ENCODE measurements at regions not wholly inside any gene's neighbourhood (a gene's known extent, or its start where the extent isn't known, plus 50 kb on each side); places are given as distances from the start of the nearest gene placed in this dataset.

DNA sequence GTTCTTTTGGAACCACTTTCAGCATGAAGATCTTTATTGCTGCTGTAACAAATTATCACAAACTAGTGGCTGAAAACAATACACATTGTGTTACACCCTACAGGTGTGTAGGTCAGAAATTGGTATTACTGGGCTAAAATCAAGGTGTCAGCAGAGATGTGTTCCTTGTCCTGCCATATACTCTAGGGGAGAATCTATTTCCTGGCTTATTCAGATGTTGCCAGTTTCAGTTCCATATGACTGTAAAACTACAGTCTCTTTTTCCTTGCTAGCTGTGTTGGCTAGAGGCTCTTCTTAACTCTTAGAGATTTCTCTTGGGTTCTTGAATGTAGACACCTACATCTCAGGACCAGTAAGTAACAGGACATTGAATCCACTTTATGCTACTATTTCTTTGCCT, 215.6 kb upstream of the PPFIA2 start:
- Histone ChIP-seq H3K9me3 (ENCODE audit: low read depth, low read length) (no peaks in the 10 kb centered on the region), H3K4me3 (ENCODE audit: low read length) (no peak overlapping the region), H3K4me1 (ENCODE audit: insufficient read depth, low read length) (no peaks in the 10 kb centered on the region), H3K27me3 (ENCODE audit: insufficient read depth, low read length) (no peaks in the 10 kb centered on the region)

GRCh38 chr12:81968421-81968820, 209.3 kb upstream of the PPFIA2 start:
- H3K9me3 ChIP-seq (ENCODE audit: low read depth, low read length): no peaks in the 10 kb centered on the region
- H3K4me3 ChIP-seq (ENCODE audit: low read length): no peak overlapping the region
- H3K4me1 ChIP-seq (ENCODE audit: insufficient read depth, low read length): no peaks in the 10 kb centered on the region
- H3K27me3 ChIP-seq (ENCODE audit: insufficient read depth, low read length): no peaks in the 10 kb centered on the region

DNA sequence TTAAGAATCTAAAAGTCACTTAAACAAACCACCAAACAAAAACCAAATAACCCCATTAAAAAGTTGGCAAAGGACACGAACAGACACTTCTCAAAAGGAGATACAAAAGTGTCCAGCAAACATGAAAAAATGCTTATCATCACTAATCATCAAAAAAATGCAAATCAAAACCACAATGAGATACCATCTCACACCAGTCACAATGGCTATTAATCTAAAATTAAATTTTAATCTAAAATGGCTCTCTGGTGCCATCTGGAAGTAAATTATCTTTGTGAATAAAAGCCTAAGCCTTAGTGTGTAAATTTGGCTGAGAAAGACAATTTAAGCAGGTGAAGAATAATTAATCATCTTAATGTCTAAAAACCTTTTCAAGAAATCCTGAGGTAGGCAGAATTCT, 204.5 kb upstream of the PPFIA2 start:
- Histone ChIP-seq H3K9me3 (ENCODE audit: low read depth, low read length) (no peaks in the 10 kb centered on the region), H3K27me3 (ENCODE audit: insufficient read depth, low read length) (no peaks in the 10 kb centered on the region), H3K4me1 (ENCODE audit: insufficient read depth, low read length) (no peaks in the 10 kb centered on the region), H3K4me3 (ENCODE audit: low read length) (no peak overlapping the region)

GRCh38 chr12:81963026-81963425, 203.9 kb upstream of the PPFIA2 start:
- Histone ChIP-seq H3K9me3 (ENCODE audit: low read depth, low read length) (no peaks in the 10 kb centered on the region), H3K4me1 (ENCODE audit: insufficient read depth, low read length) (no peaks in the 10 kb centered on the region), H3K4me3 (ENCODE audit: low read length) (no peak overlapping the region), H3K27me3 (ENCODE audit: insufficient read depth, low read length) (no peaks in the 10 kb centered on the region)

DNA sequence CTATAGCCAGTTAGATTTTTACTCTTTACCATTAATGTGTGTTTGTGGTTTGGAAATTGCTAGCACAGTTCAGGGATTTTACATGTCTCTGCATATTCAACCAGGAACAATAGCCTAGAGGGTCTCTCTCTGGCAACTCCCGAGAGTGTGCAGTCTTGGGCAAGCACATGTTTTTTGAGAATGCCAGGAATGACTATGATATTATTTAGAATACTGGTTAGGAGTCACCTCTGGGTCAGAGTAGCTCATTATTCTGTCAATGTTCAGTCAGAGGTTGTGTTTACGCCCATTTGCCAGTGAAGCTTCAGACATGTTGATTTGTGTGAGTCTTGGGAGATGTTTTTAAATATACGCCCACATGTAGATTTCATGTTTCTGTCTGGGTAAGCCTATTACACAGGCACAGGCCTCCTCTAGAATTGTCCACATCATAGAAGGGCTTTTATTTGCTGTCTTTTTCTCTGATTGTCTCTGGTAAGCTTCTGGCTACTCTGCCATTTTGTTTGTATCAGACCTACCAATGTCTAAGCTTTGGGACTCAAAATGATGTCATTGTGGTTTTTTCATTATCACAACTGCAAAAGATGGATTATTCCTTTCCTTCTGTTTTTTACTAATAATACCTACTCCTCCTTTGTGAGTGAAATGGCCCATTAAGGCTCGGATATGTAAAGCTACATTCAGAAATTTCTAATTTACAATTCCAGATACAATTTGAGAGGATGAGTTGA, 203.1 kb upstream of the PPFIA2 start:
- H3K4me1 ChIP-seq (ENCODE audit: insufficient read depth, low read length): no peaks in the 10 kb centered on the region
- no peak overlapping the region for H3K4me3 ChIP-seq (ENCODE audit: low read length)
- H3K9me3 ChIP-seq (ENCODE audit: low read depth, low read length): no peaks in the 10 kb centered on the region
- no peaks in the 10 kb centered on the region for H3K27me3 ChIP-seq (ENCODE audit: insufficient read depth, low read length)

DNA sequence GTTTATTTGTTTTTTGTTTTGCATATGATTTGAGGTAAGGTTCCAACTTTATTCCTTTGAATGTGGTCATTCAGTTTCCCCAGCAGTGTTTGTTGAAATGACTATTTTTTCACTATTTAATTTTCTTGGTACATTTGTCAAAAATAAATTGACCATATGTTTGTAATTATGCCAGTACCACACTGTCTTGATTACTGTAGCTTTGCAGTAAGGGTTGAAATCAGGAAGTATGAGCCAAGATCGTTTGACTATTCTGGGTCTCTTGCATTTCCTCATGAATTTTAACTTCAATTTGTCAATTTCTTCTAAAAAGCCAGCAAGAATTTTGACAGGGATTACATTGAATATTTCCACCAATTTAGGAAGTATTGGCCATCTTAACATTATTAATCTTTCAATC, 199.3 kb upstream of the PPFIA2 start:
- H3K9me3 ChIP-seq (ENCODE audit: low read depth, low read length): no peaks in the 10 kb centered on the region
- H3K4me3 ChIP-seq (ENCODE audit: low read length): no peak overlapping the region
- H3K27me3 ChIP-seq (ENCODE audit: insufficient read depth, low read length): peaks cover 5% of the 10 kb centered on the region

DNA sequence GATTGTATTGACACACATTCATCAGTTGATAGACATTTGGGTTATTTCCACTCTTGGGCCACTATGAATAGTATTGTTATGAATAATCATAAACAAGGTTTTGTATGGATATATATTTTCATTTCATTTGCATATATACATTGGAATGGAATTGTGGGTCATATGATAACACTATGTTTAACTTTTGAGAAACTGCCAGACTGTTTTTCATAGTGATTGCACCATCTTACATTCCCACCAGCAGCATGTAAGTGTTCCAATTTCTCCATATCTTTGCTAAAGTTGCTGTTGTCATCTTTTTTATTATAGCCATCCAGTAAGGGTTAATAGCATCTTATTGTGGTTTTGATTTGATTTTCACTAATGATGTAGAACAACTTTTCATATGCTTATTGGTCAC, 198.5 kb upstream of the PPFIA2 start:
- no peak overlapping the region for H3K4me3 ChIP-seq (ENCODE audit: low read length)
- no peaks in the 10 kb centered on the region for H3K9me3 ChIP-seq (ENCODE audit: low read depth, low read length)
- H3K27me3 ChIP-seq (ENCODE audit: insufficient read depth, low read length): peaks cover 7% of the 10 kb centered on the region
- H3K4me1 ChIP-seq (ENCODE audit: insufficient read depth, low read length): no peaks in the 10 kb centered on the region

More for the DNA sequence above, 199.3 kb upstream of the PPFIA2 start:
- no peaks in the 10 kb centered on the region for H3K4me1 ChIP-seq (ENCODE audit: insufficient read depth, low read length)

DNA sequence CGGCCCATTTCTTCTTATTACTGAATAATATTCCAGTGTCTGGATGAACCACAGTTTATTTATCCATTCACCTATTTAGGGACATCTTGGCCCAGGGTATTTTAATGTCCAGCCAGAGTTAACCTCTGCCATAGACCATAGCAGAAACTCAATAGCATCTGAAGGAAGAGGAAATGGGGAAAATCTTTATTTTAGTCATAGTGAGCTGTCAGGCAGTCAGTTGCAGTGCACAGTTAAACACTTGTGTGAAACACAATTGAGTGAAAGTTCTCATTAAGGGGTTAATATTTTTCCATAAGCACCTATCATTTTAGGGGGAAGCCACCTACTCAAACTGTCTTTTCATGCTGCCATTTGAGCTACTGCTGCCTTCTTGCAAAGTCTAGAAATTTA, 197.3 kb upstream of the PPFIA2 start:
- no peak overlapping the region for H3K4me3 ChIP-seq (ENCODE audit: low read length)
- peaks cover 10% of the 10 kb centered on the region for H3K27me3 ChIP-seq (ENCODE audit: insufficient read depth, low read length)
- H3K9me3 ChIP-seq (ENCODE audit: low read depth, low read length): no peaks in the 10 kb centered on the region
- H3K4me1 ChIP-seq (ENCODE audit: insufficient read depth, low read length): no peaks in the 10 kb centered on the region

GRCh38 chr12:81953541-81953940, 194.4 kb upstream of the PPFIA2 start:
- no peaks in the 10 kb centered on the region for H3K9me3 ChIP-seq (ENCODE audit: low read depth, low read length)
- no peak overlapping the region for H3K4me3 ChIP-seq (ENCODE audit: low read length)
- peaks cover 12% of the 10 kb centered on the region for H3K27me3 ChIP-seq (ENCODE audit: insufficient read depth, low read length)
- H3K4me1 ChIP-seq (ENCODE audit: insufficient read depth, low read length): peaks cover 17% of the 10 kb centered on the region

DNA sequence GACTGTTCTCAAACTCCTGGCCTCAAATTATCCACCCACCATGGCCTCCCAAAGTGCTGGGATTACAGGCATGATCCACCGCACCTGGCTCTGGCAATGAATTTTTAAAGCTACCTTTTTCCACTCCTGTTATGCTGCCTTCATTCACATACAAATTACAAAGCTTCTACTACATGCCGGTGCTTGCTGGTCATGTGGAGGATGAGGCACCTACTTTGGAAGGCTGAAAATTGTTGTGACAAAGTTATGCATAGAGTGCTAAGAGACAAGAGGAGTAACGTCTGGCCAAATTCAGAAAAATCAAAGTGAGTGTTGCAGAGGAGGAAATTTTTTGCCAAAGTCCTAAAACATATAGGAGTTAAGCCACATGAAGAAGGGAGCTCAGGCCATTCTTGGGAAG, 191.7 kb upstream of the PPFIA2 start:
- Histone ChIP-seq H3K27me3 (ENCODE audit: insufficient read depth, low read length) (peaks cover 12% of the 10 kb centered on the region), H3K4me3 (ENCODE audit: low read length) (no peak overlapping the region), H3K9me3 (ENCODE audit: low read depth, low read length) (no peaks in the 10 kb centered on the region), H3K4me1 (ENCODE audit: insufficient read depth, low read length) (peaks cover 17% of the 10 kb centered on the region)

DNA sequence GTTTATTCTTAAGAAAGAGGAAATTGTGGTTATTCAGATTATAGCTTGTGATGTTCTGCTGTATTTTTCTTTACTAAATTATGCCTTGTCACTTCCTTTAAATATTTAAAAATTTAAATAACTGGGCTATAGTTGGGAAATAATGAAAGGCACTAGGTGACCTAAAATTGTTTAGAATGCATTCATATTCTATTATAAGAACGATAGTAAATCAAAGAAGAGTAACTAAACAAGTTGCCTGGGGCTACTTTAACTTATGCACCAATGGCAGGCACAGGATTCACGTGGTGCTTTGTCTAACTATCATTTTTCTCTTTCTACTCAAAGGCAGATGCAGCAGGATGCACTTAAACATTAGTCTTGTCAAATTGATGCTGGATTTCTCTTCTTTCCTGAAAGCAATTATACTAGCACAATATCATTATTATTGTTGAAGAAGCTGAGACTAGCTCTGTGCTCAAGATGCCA, 190.7 kb upstream of the PPFIA2 start:
- no peaks in the 10 kb centered on the region for H3K9me3 ChIP-seq (ENCODE audit: low read depth, low read length)
- peaks cover 12% of the 10 kb centered on the region for H3K27me3 ChIP-seq (ENCODE audit: insufficient read depth, low read length)
- H3K4me1 ChIP-seq (ENCODE audit: insufficient read depth, low read length): peaks cover 24% of the 10 kb centered on the region
- H3K4me3 ChIP-seq (ENCODE audit: low read length): no peak overlapping the region

GRCh38 chr12:81949416-81949815, 190.3 kb upstream of the PPFIA2 start:
- Histone ChIP-seq H3K9me3 (ENCODE audit: low read depth, low read length) (no peaks in the 10 kb centered on the region), H3K4me1 (ENCODE audit: insufficient read depth, low read length) (peaks cover 28% of the 10 kb centered on the region), H3K27me3 (ENCODE audit: insufficient read depth, low read length) (peaks cover 12% of the 10 kb centered on the region), H3K4me3 (ENCODE audit: low read length) (no peak overlapping the region)

GRCh38 chr12:81944886-81945285, 185.7 kb upstream of the PPFIA2 start:
- peaks cover 8% of the 10 kb centered on the region for H3K27me3 ChIP-seq (ENCODE audit: insufficient read depth, low read length)
- H3K9me3 ChIP-seq (ENCODE audit: low read depth, low read length): no peaks in the 10 kb centered on the region
- peaks cover 53% of the 10 kb centered on the region for H3K4me1 ChIP-seq (ENCODE audit: insufficient read depth, low read length)
- no peak overlapping the region for H3K4me3 ChIP-seq (ENCODE audit: low read length)

- Histone ChIP-seq H3K27me3 (ENCODE audit: insufficient read depth, low read length) (peaks cover 19% of the 10 kb centered on the region), H3K4me3 (ENCODE audit: low read length) (no peak overlapping the region), H3K9me3 (ENCODE audit: low read depth, low read length) (no peaks in the 10 kb centered on the region), H3K4me1 (ENCODE audit: insufficient read depth, low read length) (peaks cover 45% of the 10 kb centered on the region)
Observed at GRCh38 chr12:81942594-81942993, 183.4 kb upstream of the PPFIA2 start.

DNA sequence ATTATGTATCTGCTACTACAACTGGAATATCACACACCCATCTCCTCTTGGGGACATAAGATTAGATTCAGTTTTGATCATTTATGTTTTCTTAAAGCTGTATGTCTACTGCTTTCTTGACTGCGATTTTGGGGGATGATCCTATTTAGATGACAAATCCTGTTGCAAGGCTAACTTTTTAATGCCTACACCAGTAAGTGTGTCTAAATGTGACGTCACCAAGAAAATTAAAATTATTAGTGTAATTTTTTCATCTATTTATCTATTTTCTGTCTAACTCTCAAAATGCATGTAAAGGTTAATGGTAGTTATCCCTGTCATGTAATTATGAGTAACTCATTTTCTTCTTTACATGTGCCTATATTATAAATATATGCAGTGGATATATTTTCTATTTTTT, 170.9 kb upstream of the PPFIA2 start:
- Histone ChIP-seq H3K4me1 (ENCODE audit: insufficient read depth, low read length) (no peaks in the 10 kb centered on the region), H3K27me3 (ENCODE audit: insufficient read depth, low read length) (no peaks in the 10 kb centered on the region), H3K4me3 (ENCODE audit: low read length) (no peak overlapping the region), H3K9me3 (ENCODE audit: low read depth, low read length) (no peaks in the 10 kb centered on the region)

- Histone ChIP-seq H3K27me3 (ENCODE audit: insufficient read depth, low read length) (no peaks in the 10 kb centered on the region), H3K4me3 (ENCODE audit: low read length) (no peak overlapping the region), H3K4me1 (ENCODE audit: insufficient read depth, low read length) (no peaks in the 10 kb centered on the region), H3K9me3 (ENCODE audit: low read depth, low read length) (peaks cover 9% of the 10 kb centered on the region)
Observed at GRCh38 chr12:81896771-81897170, 137.6 kb upstream of the PPFIA2 start.

Measured in mononuclear cell (primary cell).